HG03469 (cell line): ENCODE measurements at regions not wholly inside any gene's neighbourhood (a gene's known extent, or its start where the extent isn't known, plus 50 kb on each side); places are given as distances from the start of the nearest gene placed in this dataset.

Source experiments
- ATAC-seq: cut with Tn5 transposase; IDR thresholded peaks from one replicate; pipeline ENCODE4 v1.9.1; 2021; ENCODE audit warnings: mild to moderate bottlenecking, moderate library complexity, moderate number of reproducible peaks; ENCODE audit not compliant: unreplicated experiment

GRCh38 chr15:62756995-62757360, 285.6 kb upstream of the TPM1 start:
- ATAC-seq, result no peak

GRCh38 chr15:62757535-62757934, 285.0 kb upstream of the TPM1 start:
- no peak for ATAC-seq

GRCh38 chr15:62758126-62758951, 284.2 kb upstream of the TPM1 start:
- no peak for ATAC-seq

- no peak for ATAC-seq
Measured at GRCh38 chr15:62758952-62759349, 283.6 kb upstream of the TPM1 start.

- no peak for ATAC-seq
Measured at GRCh38 chr15:62760538-62760937, 282.0 kb upstream of the TPM1 start.

GRCh38 chr15:62765916-62766315, 276.6 kb upstream of the TPM1 start:
- ATAC-seq, result no peak

- no peak for ATAC-seq
Measured at GRCh38 chr15:62766599-62766998, 275.9 kb upstream of the TPM1 start.

GRCh38 chr15:62769604-62770003, 272.9 kb upstream of the TPM1 start:
- no peak for ATAC-seq

GRCh38 chr15:62770111-62770660, 272.4 kb upstream of the TPM1 start:
- ATAC-seq, result no peak

GRCh38 chr15:62770752-62771151, 271.8 kb upstream of the TPM1 start:
- no peak for ATAC-seq

- no peak for ATAC-seq
Measured at GRCh38 chr15:62771234-62771633, 271.3 kb upstream of the TPM1 start.

- ATAC-seq, result no peak
Measured at GRCh38 chr15:62773369-62774165, 269.0 kb upstream of the TPM1 start.

- no peak for ATAC-seq
Measured at GRCh38 chr15:62775932-62776331, 266.6 kb upstream of the TPM1 start.

GRCh38 chr15:62777671-62778070, 264.9 kb upstream of the TPM1 start:
- no peak for ATAC-seq

GRCh38 chr15:62779036-62779770, 263.3 kb upstream of the TPM1 start:
- no peak for ATAC-seq

- no peak for ATAC-seq
Measured at GRCh38 chr15:62779899-62780298, 262.6 kb upstream of the TPM1 start.

- no peak for ATAC-seq
Measured at GRCh38 chr15:62781081-62781497, 261.5 kb upstream of the TPM1 start.

- no peak for ATAC-seq
Measured at GRCh38 chr15:62782071-62782841, 260.3 kb upstream of the TPM1 start.

GRCh38 chr15:62782896-62783295, 259.7 kb upstream of the TPM1 start:
- no peak for ATAC-seq

GRCh38 chr15:62783303-62783957, 259.1 kb upstream of the TPM1 start:
- no peak for ATAC-seq
